NCI-H2171 (cell line): ENCODE measurements at regions not wholly inside any gene's neighbourhood (a gene's known extent, or its start where the extent isn't known, plus 50 kb on each side); places are given as distances from the start of the nearest gene placed in this dataset.

Source experiments
- DNase-seq: peaks from one replicate; lab custom pipeline; 2025; lab: John Stamatoyannopoulos, UW

- DNase-seq: no peak
Observed at GRCh38 chr4:54359919-54360650, 131.0 kb downstream of the PDGFRA start.

- no peak for DNase-seq
Observed at GRCh38 chr4:54363037-54363436, 133.9 kb downstream of the PDGFRA start.

- DNase-seq: no peak
Observed at GRCh38 chr4:54365691-54366090, 136.6 kb downstream of the PDGFRA start.

GRCh38 chr4:54367059-54367458 is 138.0 kb downstream of the PDGFRA start:
- no peak for DNase-seq

- DNase-seq: no peak
Observed at GRCh38 chr4:54368281-54369265, 139.5 kb downstream of the PDGFRA start.

GRCh38 chr4:54371173-54371572 is 142.1 kb downstream of the PDGFRA start:
- no peak for DNase-seq

- DNase-seq: peak; percentile 51
Observed at GRCh38 chr4:54372951-54373350, 143.9 kb downstream of the PDGFRA start.

GRCh38 chr4:54373718-54374210 is 144.7 kb downstream of the PDGFRA start:
- DNase-seq: no peak

GRCh38 chr4:54378461-54378860 is 149.4 kb downstream of the PDGFRA start:
- DNase-seq: no peak

- DNase-seq: no peak
Observed at GRCh38 chr4:54384152-54384551, 155.1 kb downstream of the PDGFRA start.

GRCh38 chr4:54384563-54384962 is 155.5 kb downstream of the PDGFRA start:
- DNase-seq: no peak

GRCh38 chr4:54386042-54386669 is 157.1 kb downstream of the PDGFRA start:
- DNase-seq: no peak

- DNase-seq: no peak
Observed at GRCh38 chr4:54386693-54387092, 157.6 kb downstream of the PDGFRA start.

GRCh38 chr4:54390670-54391069 is 161.6 kb downstream of the PDGFRA start:
- DNase-seq: no peak

- no peak for DNase-seq
Observed at GRCh38 chr4:54391104-54391503, 162.0 kb downstream of the PDGFRA start.

GRCh38 chr4:54392479-54392878 is 163.4 kb downstream of the PDGFRA start:
- no peak for DNase-seq

- no peak for DNase-seq
Observed at GRCh38 chr4:54393243-54393642, 164.2 kb downstream of the PDGFRA start.

GRCh38 chr4:54395013-54395527 is 166.0 kb downstream of the PDGFRA start:
- DNase-seq: no peak

- DNase-seq: no peak
Observed at GRCh38 chr4:54400188-54400587, 171.1 kb downstream of the PDGFRA start.

GRCh38 chr4:54400802-54401201 is 171.7 kb downstream of the PDGFRA start:
- no peak for DNase-seq

- no peak for DNase-seq
Observed at GRCh38 chr4:54402880-54403480, 173.9 kb downstream of the PDGFRA start.
